ENCODE measurements at regions not wholly inside any gene's neighbourhood (a gene's known extent, or its start where the extent isn't known, plus 50 kb on each side); places are given as distances from the start of the nearest gene placed in this dataset.

DNA sequence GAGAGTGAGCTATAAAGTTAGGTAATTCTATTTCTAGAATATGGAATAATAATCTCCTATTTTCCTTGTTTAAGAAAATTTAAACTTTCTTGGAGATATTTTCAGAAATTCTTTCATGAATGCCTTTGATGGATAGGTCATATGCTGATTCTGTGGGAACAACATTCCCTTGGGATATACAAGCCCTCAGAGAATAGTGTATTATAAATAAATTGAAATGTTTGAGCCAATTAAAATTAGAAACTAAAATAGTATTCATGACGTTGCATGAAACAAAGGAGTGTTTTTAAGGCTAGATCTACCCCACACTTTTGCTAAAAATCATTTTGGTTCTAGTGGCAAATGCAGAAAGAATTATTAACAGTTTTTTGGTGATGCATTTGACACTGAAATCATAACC, 269.3 kb upstream of the ANO3 start:
- FAIRE-seq: no peak

DNA sequence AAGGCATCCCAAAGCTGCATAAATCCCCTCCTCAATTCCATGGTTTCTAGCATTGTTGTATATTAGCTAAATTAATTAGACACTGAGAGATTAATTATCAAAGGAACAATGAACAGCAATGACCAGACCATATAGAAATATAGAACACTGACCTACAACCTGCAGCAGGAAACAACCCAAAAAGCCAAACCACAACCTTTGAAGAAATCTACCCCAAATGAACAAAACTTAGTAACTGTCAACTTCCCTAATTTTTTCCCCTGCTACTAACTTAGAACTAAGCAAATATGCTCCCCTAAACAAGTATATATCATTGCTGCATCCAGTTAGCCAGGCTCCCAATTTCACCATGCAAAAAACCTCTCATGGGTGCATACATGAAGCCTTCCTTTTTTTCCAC, 268.0 kb upstream of the ANO3 start:
- FAIRE-seq: no peak

DNA sequence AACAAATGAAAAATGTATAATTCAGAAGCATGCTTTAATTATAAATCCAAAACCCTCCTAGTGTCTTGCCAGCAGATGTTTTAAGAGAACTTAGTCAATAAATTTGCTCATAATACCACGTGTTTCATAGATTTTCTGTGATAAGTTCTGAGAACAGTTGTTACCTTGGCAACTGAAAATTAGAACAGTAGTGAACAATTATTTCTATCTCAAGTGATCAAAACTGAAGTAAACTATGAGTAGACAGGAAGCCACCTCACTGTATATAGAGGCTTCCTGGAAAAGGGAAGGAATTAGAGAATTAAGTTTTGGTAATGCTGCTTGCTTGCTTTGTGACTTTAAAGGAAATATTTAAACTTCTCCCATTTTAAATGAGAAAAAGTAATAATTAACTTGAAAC, 266.0 kb upstream of the ANO3 start:
- no peak for FAIRE-seq

DNA sequence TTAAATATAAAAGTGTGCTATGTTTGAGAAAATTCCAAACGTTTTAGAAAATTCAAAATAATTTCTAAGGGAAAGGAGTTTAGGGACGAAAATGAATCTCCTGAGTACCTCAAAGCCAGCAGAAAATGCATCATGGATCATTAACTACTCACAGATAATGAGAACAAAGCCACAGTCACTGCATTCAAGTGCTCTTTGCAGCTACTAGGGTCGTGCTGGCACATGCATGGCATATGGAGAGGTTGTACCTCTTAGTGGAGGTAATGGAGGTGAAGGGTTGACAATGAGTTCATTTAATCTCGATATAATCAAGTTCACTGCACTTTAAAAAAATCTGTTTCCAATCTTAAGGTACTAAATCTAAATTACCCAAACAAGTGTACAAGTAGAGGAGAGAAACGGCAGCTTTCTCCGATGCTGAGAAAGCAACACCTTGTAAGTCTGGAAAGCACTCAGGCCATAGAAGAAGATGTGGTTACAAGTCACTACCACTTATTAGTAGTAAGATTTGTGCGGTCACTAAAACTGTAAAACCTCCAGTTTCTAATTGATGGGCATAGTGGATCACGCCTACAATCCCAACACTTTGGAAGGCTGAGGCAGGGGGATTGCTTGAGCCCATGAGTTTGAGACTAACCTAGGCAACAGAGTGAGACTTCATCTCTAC, 261.1 kb upstream of the ANO3 start:
- no peak for FAIRE-seq

DNA sequence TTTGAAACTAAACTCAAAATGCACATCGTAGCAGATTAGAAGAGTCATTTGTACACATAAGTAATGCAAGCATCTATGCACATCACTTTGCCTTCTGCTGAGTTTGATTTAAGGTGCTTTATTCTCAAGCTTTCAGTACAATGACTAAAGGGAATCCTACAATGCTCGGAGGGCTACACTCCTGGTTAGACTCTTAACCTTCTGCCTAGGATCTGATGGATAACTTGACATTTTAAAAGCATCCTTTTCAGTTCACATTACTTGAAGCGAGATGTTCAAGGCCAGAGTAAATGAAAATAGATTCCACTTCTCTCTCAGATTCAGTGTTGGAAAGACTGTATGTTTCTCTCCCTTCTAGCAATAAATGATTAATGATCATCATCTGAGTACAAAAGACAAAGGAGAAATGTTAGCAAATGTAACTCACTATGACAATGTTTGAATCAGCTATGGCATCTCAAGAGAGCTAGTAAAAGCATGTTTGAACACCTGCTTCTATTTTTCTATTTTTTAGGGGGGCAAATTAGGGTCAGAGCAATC, 259.2 kb upstream of the ANO3 start:
- no peak for FAIRE-seq

DNA sequence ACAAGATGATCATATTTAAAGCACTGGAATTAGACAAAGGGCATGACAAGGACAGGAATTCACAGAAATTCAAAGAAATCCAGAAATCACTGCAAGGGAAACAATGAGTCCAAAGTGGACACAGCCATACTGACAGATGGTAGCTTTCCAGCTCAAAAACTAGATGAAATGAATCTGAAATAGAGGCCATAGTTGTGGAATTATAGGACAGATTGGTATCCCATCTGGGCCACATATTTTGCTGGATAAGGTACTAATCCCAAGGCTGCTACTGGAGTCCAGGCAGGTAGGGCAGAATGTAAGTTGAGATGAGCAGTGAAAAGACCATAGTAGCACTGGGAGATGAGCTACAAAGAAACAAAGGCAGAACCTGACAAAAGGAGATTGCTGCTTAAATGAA, 258.3 kb upstream of the ANO3 start:
- no peak for FAIRE-seq

DNA sequence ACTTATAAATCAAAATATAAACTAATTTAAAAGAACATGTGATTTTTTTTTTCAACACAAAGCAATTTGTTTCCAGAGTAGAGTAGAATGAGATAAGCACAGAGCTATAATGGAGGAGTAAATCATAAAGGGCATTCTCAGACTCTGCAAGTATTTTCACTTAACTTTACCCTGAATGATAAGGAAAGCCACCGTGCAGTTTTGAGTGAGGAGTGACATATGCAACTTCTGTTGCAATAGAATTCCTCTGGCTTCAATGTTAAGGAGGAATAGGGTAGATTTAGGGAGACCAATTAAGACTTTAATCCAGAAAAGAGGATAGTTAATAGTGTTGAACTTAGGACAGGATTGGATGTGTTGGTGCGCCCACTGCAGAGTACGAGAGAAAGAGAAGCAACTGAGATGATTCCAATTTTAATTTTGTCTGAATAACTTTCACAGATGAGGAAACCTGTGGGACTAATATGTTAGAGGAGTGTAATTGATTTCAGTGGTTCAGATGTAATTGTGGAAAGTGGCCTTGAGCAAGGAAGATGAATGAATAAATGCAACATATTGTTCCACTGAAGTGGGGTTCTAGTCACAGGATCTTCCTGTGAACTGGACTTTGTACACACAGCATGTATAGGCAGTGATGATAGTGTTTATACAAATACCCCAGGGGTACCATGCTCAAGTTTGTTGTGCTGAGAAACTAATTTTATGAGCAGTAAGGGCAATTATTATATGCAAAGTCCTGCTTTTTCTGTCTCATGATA, 255.5 kb upstream of the ANO3 start:
- FAIRE-seq: no peak

DNA sequence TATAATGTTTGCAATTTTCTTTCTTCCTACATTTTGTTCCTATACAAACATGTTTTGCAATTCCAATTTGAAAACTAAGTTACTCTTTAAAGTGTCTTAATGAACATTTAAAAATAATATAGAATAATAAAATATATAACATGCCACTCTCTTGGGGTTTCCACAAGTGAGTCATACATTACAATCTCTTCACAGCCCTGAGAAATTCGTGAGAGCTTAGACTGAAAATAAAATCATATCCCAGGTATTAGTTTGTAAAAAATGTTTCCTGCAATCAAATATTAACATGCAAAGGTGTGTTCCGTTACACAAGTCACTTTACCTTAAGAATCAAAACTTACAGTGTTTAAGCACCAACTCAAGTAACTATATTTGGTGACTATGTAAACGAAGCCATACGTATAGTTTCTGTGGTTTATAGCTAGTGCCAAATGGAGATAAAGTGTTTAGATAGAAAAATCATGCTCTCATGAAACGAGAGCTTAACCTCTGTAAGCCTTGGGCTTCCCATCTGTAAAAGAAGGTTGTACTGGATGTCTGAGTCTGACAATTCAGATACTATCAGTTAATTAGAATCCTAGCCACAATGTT, 253.6 kb upstream of the ANO3 start:
- FAIRE-seq: no peak

DNA sequence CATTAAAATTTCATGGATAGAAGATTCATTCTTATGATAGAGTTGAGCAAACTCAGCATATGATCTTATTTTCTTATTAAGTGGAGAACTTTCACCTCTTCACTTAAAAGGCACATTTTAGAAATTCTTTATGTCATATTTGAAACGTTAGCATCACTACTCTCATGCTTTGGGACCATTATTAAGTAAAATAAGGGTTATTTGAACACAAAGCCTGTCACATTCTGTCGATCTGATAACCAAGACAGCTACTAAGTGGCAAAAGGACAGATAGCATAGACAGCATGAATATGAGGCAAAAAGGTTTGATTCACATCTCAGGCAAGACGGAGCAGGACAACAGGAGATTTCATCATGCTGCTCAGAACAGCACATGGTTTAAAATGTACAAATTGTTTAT, 247.6 kb upstream of the ANO3 start:
- FAIRE-seq: no peak

DNA sequence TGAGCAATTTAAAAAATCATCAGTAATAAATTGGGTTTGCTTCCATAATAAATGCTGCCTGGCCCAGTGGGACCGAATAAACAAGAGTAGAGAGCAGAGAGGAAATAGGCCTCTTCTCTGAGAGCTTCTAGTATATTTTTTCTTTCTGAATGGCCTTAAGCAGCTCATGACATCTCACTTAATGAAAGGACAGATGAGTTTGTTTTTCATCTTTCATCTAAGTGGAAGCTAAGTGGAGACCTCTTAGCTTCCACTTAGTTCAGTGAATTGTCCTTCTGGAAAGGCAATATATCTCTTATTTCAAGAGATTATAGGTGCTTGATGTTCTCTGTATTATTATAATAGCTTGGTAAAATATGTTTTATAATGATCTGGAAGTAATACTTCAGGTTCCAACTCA, 245.9 kb upstream of the ANO3 start:
- no peak for FAIRE-seq

DNA sequence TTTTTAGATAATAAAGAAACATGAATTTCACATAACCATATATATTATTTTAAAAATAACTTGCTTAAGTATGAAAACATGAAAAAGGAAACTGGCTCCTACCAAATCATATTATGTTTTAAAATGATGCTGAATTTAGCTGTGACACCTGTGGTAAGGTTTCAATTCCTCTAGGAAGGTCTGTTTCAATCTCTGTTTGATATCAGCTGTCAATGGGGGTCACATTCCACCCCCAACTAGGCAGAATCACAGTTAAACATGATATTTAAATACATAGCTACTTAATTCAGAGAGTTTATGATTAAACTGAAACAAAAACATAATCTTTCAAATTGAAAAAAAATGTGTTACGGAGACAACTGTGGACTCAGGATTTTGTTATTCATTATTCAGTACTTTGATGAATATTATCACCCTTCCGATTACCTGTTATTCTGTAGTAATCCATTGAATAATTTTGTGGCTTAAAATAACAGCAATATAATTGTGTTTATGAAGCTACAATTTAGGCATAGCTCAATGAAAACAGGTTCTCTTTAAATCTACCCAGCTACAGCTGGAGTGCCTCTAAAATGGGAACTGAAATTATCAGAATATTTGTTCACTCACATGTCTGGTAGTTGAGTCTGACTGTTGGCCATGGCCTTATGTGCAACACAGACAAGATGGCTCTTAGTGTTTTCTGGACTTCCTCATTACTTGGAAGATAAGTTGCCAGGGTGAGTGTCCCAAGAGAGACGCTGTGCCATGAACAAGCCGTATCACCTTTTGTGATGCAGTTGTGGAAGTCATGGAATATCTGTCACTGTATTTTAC, 244.6 kb upstream of the ANO3 start:
- no peak for FAIRE-seq

DNA sequence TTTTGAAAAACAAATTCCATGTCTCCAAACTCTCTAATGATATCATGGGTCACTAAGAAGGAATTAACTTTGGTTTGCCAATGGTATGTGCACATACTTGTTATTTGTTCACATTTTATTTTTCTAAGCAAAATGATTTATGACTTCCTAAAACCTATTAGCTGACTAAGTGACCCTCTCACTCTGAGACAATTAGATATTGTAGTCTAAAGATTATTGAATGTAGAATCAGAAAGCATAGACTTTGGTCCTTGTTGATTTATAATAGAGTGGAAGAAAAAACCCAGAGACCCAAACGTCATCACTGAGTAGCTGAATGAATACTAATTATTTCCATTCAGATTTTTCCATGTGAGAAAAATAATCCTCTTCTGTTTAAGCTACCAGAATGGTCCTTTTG, 243.5 kb upstream of the ANO3 start:
- FAIRE-seq: no peak

DNA sequence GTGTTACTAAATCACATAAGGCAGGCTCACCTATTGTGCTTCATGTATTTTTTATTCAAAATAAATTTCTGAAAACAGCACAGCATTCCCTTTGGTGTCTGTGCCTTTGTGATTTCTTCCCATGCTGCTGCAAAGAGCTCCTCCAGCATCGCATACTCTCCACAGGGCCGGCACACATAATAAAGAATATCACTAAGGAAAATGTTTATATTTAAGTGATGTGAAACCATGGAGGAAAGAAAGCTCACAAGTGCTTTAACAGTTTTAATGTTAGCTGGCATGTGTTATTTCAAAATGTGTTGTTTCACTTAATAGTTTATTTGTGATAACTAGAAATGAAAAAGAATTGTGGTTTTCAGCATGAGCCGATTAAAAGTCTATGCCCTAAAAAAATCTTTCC, 241.3 kb upstream of the ANO3 start:
- no peak for FAIRE-seq

DNA sequence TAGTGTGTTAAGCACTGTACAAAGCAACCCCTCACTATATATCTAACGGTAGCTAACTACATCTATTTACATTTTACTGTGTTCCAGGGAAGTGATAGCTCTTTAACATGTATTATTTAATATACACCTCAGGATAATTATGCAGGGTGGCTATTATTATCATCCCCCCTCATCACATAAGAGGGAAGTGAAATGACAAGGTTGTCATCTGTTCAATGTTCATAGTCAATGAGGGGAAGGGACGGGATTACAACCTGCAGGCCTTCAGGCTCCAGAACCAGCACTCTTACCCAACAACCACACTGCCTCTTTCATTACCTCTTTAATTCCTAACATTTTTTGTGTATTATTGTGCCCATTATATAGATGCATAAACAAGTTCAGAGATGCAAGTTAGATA, 238.7 kb upstream of the ANO3 start:
- FAIRE-seq: no peak

DNA sequence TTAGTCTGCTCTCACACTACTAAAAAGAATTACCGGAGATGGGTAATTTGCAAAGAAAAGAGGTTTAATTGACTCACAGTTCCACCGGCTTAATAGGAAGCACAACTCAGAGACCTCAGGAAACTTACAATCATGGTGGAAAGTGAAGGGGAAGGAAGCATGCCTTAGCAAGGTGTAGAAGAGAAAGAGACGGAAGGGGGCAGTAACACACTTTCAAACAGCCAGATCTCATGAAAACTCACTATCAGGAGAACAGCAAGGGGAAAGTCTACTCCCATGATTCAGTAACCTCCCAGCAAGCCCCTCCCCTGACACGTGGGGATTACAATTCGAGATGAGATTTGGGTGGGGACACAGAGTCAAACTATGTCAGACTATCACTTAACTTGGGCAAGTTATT, 236.6 kb upstream of the ANO3 start:
- no peak for FAIRE-seq

DNA sequence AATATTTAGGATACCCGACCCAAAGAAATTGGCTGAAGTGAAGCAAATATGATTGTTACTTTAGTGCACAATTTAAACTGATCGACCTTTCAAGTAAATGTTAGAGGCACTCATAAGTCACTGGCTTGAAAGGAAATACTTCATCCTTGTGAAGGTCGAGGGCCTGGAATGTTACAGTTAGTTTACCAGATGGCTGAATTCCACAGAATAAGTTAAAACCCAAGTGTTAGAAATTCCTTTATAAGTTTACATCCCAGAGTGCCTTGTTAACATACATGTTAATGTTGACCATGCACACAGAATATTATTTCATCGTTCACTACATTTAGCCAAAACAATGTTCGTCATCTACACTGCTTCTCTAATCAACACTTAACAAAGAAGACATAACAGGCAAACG, 235.5 kb upstream of the ANO3 start:
- FAIRE-seq: no peak

DNA sequence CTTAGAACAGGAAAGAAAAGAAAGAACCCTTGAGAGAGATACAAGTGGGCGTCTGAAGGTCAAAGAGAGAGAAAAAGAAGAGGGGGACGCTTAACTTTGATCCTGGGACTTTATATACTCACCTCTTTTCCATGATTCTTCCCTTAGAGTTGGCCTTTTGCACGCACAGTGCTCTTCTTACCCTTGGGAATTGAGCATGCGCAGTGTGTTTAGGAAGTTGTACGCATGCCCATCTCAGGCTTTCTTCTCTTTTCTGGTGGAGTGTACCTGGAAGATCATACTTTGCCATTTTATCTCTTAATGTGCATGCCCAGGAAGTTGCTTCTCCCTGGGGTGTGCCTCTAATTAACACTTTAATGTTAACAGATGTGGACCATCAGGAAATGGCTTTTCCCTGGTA, 229.6 kb upstream of the ANO3 start:
- FAIRE-seq: no peak

DNA sequence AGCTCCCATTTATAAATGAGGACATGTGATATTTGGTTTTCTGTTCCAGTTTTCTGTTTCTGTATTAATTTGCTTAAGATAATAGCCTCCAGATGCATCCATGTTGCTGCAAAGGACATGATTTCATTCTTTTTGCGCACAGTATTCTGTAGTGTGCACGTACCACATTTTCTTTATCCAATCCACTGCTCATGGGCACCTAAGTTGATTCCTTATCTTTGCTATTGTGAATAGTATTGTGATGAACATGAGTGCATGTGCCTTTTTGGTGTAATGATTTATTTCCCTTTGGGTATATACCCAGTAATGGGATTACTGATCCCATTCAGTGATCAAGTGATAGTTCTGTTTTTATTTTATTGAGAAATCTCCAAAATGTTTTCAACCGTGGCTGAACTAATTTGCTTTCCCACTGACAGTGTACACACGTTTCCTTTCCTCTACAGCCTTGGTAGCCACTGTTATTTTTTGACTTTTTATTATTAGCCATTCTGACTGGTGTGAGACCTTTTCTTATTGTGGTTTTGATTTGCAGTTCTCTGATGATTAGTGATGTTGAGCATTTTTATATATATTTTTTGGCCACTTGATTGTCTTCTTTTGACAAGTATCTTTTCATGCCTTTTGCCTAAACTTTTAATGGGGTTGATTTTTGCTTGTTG, 226.0 kb upstream of the ANO3 start:
- FAIRE-seq: no peak

DNA sequence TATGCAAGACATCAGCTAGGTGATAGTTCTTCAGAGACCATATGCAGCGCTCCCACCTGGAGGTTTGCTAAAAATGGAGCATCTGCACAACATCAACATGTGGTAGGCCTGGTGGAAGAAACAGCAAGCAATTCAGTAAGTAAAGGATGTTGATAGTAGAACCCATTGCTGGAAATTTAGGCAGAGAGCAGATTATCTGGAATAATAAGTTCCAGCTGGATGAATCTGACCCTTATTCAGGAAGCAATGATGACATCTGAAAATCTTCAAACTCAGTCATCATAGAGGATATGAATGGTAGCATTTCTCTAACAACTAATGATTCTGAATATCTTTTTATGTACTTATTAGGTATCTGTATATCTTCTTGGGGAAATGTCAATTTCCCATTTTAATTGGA, 225.2 kb upstream of the ANO3 start:
- no peak for FAIRE-seq

DNA sequence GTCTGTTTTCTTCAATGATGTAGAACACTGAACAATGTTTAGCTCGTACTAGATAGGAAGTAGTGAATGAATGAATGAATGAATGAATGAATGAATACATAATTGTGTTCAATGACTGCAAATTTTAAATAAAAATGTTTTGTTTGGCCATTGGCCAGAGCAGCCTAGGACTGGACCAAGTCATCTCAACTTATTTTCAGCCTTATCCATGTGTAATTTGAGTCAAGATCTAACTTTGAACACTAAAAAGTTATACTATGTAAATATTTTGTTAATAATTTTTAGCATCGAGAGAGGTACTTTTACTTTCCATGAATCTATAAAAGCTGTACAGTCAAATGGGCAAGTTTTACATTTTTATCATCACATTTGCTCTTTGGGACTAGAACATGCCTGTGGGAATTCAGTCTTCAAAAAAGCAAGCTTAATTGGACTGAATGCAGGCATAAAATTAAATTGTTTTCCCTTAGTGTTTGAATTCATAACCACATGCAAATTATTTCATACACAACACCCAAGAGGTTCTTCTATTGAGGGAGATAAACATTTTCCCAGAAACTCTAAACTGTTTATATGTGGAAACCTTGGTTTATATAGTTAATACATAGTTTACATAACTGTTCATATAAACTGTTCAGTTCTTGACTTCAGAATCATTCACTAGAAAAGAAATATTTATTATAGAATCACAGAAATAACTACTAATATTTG, 222.1 kb upstream of the ANO3 start:
- FAIRE-seq: no peak

DNA sequence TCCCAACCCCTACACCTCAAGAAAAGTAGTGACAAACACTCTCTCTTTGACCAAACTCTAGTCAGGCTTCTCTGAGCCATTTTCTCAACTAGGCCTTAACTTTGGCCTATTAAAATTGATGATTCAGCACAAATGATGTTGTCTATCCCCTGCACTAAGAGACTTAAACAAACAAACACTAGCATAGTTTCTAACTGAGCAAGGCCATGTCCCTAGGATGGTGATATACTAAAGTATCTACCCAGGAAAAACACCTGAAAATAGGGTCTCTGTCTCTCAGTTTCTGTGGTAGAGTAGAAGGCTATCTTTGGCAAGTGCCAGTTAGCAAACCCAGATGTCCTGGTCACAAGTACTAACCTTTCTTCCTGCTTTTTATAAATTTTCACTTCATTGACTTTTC, 219.7 kb upstream of the ANO3 start:
- FAIRE-seq: no peak

DNA sequence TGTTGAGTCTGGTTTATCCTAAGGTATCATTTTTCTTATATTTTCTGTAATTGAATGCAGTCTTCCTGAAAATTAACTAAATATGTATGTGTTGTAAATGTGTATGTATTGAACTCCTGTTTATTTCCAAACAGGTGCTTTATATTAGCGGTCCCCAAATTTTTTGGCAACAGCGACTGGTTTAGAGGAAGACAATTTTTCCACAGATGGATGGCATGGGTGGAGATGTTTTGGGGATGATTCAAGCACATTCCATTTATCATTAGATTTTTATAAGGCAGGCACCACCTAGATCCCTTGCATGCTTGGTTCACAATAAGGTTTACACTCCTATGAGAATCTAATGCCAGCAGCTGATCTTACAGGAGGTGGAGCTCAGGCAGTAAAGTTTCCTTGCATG, 210.5 kb upstream of the ANO3 start:
- FAIRE-seq: no peak

Data from islet of Langerhans (tissue), 1 donor.